ENCODE measurements at regions not wholly inside any gene's neighbourhood (a gene's known extent, or its start where the extent isn't known, plus 50 kb on each side); places are given as distances from the start of the nearest gene placed in this dataset.

- H3K9ac ChIP-seq (ENCODE audit: low read depth in 2 of 2, low read length in 2 of 2), result no peak overlapping the region
- no peaks in the 10 kb centered on the region for H3K27me3 ChIP-seq
- H3K4me3 ChIP-seq, result no peak overlapping the region
- H3K4me1 ChIP-seq, result no peaks in the 10 kb centered on the region
- H3K36me3 ChIP-seq, result no peaks in the 10 kb centered on the region
- H3K27ac ChIP-seq, result no peak overlapping the region
- no peak for TF ChIP-seq CTCF (IDR thresholded peaks at IDR 0.05)
- intact Hi-C loops (cut with DNase I), result no loop called here
- no peaks in the 10 kb centered on the region for H3K9me3 ChIP-seq
- DNase-seq, result no peak
These were observed 268.2 kb downstream of the SNAPC1 start for GRCh38 chr14:62030387-62030786.

GRCh38 chr14:62031504-62031903 is 269.3 kb downstream of the SNAPC1 start:
- H3K27me3 ChIP-seq, result no peaks in the 10 kb centered on the region
- intact Hi-C loops (cut with DNase I), result no loop called here
- no peak for TF ChIP-seq CTCF (IDR thresholded peaks at IDR 0.05)
- DNase-seq, result no peak
- H3K4me3 ChIP-seq, result no peak overlapping the region
- H3K9ac ChIP-seq (ENCODE audit: low read depth in 2 of 2, low read length in 2 of 2), result no peak overlapping the region
- H3K36me3 ChIP-seq, result no peaks in the 10 kb centered on the region
- no peaks in the 10 kb centered on the region for H3K4me1 ChIP-seq
- no peaks in the 10 kb centered on the region for H3K9me3 ChIP-seq
- H3K27ac ChIP-seq, result no peak overlapping the region

- no peak for TF ChIP-seq CTCF (IDR thresholded peaks at IDR 0.05)
- no peak for DNase-seq
- H3K36me3 ChIP-seq, result no peaks in the 10 kb centered on the region
These were observed 291.0 kb downstream of the SNAPC1 start for GRCh38 chr14:62053188-62053587.

GRCh38 chr14:62056789-62057188 is 294.6 kb downstream of the SNAPC1 start:
- H3K9me3 ChIP-seq, result no peaks in the 10 kb centered on the region
- H3K4me1 ChIP-seq, result no peaks in the 10 kb centered on the region
- no peak overlapping the region for H3K27ac ChIP-seq
- H3K4me3 ChIP-seq, result no peak overlapping the region
- intact Hi-C loops (cut with DNase I), result no loop called here
- no peaks in the 10 kb centered on the region for H3K27me3 ChIP-seq
- TF ChIP-seq CTCF (IDR thresholded peaks at IDR 0.05), result no peak
- H3K36me3 ChIP-seq, result no peaks in the 10 kb centered on the region
- DNase-seq, result no peak
- H3K9ac ChIP-seq (ENCODE audit: low read depth in 2 of 2, low read length in 2 of 2), result no peak overlapping the region

More at GRCh38 chr14:62053188-62053587, 291.0 kb downstream of the SNAPC1 start:
- H3K27me3 ChIP-seq, result no peaks in the 10 kb centered on the region
- H3K27ac ChIP-seq, result no peak overlapping the region
- H3K4me3 ChIP-seq, result no peak overlapping the region
- H3K9ac ChIP-seq (ENCODE audit: low read depth in 2 of 2, low read length in 2 of 2), result no peak overlapping the region
- no peaks in the 10 kb centered on the region for H3K9me3 ChIP-seq
- intact Hi-C loops (cut with DNase I), result no loop called here
- no peaks in the 10 kb centered on the region for H3K4me1 ChIP-seq

GRCh38 chr14:62062645-62063044 is 300.4 kb downstream of the SNAPC1 start:
- Histone ChIP-seq H3K27ac (no peak overlapping the region), H3K9me3 (no peaks in the 10 kb centered on the region), H3K4me3 (no peak overlapping the region), H3K4me1 (no peaks in the 10 kb centered on the region), H3K9ac (ENCODE audit: low read depth in 2 of 2, low read length in 2 of 2) (no peak overlapping the region), H3K36me3 (no peaks in the 10 kb centered on the region), H3K27me3 (no peaks in the 10 kb centered on the region)
- intact Hi-C loops (cut with DNase I), result no loop called here
- no peak for TF ChIP-seq CTCF (IDR thresholded peaks at IDR 0.05)
- no peak for DNase-seq
